ENCODE measurements at regions not wholly inside any gene's neighbourhood (a gene's known extent, or its start where the extent isn't known, plus 50 kb on each side); places are given as distances from the start of the nearest gene placed in this dataset.

- Histone ChIP-seq H3K4me2 (ENCODE audit: low read length) (no peak overlapping the region), H3K9ac (ENCODE audit: low read length) (no peak overlapping the region), H3K9me2 (ENCODE audit: insufficient read depth, low read length) (no peaks in the 10 kb centered on the region), H2AFZ (ENCODE audit: low read depth, low read length) (no peak overlapping the region), H3K4me3 (ENCODE audit: low read length) (no peak overlapping the region), H3F3A (ENCODE audit: insufficient read depth, low read length, poor library complexity, severe bottlenecking) (no peaks in the 10 kb centered on the region), H3K79me2 (replicated peaks; ENCODE audit: insufficient read depth, low read length) (no peaks in the 10 kb centered on the region), H4K20me1 (ENCODE audit: insufficient read depth) (no peaks in the 10 kb centered on the region), H3K27ac (ENCODE audit: low read length) (no peak overlapping the region), H3K9me3 (ENCODE audit: low read length) (no peaks in the 10 kb centered on the region), H3K27me3 (ENCODE audit: insufficient read depth, low read depth, low read length) (no peaks in the 10 kb centered on the region), H3K36me3 (ENCODE audit: insufficient read depth, low read length) (no peaks in the 10 kb centered on the region)
- TF ChIP-seq RAD21 (conservative IDR thresholded peaks at IDR 0.05) (no peak), CTCF (IDR thresholded peaks at IDR 0.05; ENCODE audit: poor library complexity, severe bottlenecking) (no peak), MXI1 (conservative IDR thresholded peaks at IDR 0.05; ENCODE audit: poor library complexity, severe bottlenecking) (no peak), EP300 (conservative IDR thresholded peaks at IDR 0.05; ENCODE audit: poor library complexity, severe bottlenecking) (no peak), TAF1 (IDR thresholded peaks at IDR 0.05; ENCODE audit: low read depth) (no peak), REST (IDR thresholded peaks at IDR 0.05; ENCODE audit: borderline replicate concordance) (no peak), SMC3 (conservative IDR thresholded peaks at IDR 0.05; ENCODE audit: poor library complexity) (no peak), POLR2AphosphoS5 (IDR thresholded peaks at IDR 0.05) (no peak), EZH2 (IDR thresholded peaks at IDR 0.05; ENCODE audit: borderline replicate concordance, insufficient read depth, low read length, poor library complexity, severe bottlenecking) (no peak)
Measured at GRCh38 chr21:26674323-26674722, 101.2 kb upstream of the CYYR1 start.

- no peak overlapping the region for H3K4me3 ChIP-seq (ENCODE audit: low read length)
- TF ChIP-seq REST (IDR thresholded peaks at IDR 0.05; ENCODE audit: borderline replicate concordance): no peak
- no peaks in the 10 kb centered on the region for H4K20me1 ChIP-seq (ENCODE audit: insufficient read depth)
- no peak overlapping the region for H2AFZ ChIP-seq (ENCODE audit: low read depth, low read length)
- H3K9me3 ChIP-seq (ENCODE audit: low read length): no peaks in the 10 kb centered on the region
- no peaks in the 10 kb centered on the region for H3F3A ChIP-seq (ENCODE audit: insufficient read depth, low read length, poor library complexity, severe bottlenecking)
- no peaks in the 10 kb centered on the region for H3K36me3 ChIP-seq (ENCODE audit: insufficient read depth, low read length)
- H3K4me2 ChIP-seq (ENCODE audit: low read length): no peak overlapping the region
- H3K27me3 ChIP-seq (ENCODE audit: insufficient read depth, low read depth, low read length): no peaks in the 10 kb centered on the region
- H3K27ac ChIP-seq (ENCODE audit: low read length): no peak overlapping the region
- no peaks in the 10 kb centered on the region for H3K9me2 ChIP-seq (ENCODE audit: insufficient read depth, low read length)
- H3K79me2 ChIP-seq (replicated peaks; ENCODE audit: insufficient read depth, low read length): no peaks in the 10 kb centered on the region
- H3K9ac ChIP-seq (ENCODE audit: low read length): no peak overlapping the region
Measured at GRCh38 chr21:26669215-26669764, 96.2 kb upstream of the CYYR1 start.
